HG03280 (cell line): ENCODE measurements at regions not wholly inside any gene's neighbourhood (a gene's known extent, or its start where the extent isn't known, plus 50 kb on each side); places are given as distances from the start of the nearest gene placed in this dataset.
"Not testable (repeated sequence)": the region's sequence is repeated elsewhere in the genome, so short reads cannot be mapped to it uniquely, and the experiment has no call there.

Experiments used
- ATAC-seq: cut with Tn5 transposase; IDR thresholded peaks from one replicate; pipeline ENCODE4 v1.9.1; 2021; ENCODE audit warnings: mild to moderate bottlenecking, moderate library complexity; ENCODE audit not compliant: unreplicated experiment

DNA sequence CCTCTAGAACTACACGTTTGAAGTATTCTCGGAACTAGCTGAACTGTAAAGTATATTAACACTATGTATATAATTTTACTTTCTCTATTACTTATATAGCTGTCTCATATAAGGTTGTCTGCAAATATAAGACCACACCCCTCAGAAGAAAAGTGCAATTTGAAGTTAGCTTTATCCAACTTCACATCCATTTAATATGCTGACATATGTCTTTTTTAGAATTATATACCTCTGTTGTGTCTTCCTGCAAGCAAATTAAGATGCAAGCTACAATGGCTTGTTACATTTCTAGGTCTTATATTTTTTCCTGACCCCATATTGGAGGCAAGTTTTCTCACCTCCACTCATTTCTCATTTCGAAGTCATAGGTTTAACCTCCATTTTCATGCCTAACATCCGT lies 349.0 kb upstream of the AGA start:
- ATAC-seq = no peak

DNA sequence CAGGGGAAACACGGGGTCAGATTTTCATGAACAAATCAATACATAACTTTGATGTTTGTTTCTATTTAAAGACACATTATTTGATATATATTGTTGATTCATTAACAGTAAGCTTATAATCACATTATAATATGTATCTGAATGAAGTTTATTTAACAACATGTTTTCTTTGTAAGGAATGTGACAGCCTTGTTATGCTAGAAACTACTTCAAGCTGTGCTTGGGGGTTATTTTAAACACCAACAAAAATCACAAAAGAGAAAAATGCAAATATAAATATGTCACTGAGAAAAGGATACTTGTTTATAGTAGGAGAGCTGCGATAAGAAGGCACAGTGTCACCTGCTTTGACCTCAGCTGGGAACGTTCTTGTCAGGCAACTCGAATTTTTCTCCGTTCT lies 354.6 kb upstream of the AGA start:
- no peak for ATAC-seq

DNA sequence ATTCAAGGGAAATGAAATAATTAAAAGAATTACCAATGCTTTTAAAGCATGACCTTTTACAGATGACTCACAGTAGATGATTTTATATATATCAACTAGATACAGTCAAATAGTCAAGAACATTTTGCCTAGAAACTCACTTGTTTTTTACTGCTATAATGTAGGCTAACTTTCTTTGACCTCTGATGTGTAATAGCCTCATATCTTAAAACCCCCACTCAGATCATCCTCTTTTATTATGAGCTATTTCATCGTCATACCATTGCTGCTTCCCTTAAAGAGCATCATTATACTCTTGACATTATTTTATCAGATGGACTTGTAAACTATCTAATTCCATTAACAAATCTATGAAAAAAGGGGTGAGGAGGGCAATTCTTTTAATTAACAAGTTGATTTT lies 355.9 kb upstream of the AGA start:
- no peak for ATAC-seq

DNA sequence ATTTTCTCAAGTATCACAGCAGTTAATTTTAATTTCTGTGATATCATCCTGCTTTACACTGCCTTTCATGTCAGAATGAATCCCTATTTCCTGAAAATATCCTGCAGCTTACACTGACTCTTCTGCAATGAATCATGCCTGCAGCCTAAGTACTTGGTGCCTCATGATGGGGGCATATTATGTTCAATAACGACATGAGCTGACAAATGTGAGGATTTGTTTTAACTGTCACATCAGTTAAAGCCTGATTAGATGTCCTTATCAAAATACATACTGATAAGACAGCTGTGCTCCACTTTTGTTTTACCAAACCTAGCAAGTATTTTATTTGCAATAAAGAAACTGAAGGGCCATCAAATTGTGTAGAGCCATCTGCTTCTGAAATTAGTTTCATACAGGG lies 359.9 kb upstream of the AGA start:
- ATAC-seq = no peak

DNA sequence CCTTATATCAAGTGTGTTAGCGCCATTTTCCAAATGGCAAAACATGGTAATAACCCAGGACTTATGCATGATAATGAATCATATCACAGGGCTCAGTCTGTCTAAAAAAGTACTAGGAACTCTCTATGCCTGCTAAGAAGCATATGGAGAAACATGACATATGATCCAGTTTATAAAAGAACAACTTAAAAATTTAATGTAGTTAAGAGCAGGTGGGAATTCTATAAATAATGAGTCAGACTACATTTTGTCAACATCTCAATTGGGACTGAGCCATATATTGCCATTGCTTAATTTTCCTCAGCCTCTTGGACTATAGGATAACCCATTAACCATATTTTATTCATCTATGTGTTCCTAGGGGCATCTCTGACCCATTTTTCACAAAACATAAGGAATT lies 360.4 kb upstream of the AGA start:
- ATAC-seq = no peak

DNA sequence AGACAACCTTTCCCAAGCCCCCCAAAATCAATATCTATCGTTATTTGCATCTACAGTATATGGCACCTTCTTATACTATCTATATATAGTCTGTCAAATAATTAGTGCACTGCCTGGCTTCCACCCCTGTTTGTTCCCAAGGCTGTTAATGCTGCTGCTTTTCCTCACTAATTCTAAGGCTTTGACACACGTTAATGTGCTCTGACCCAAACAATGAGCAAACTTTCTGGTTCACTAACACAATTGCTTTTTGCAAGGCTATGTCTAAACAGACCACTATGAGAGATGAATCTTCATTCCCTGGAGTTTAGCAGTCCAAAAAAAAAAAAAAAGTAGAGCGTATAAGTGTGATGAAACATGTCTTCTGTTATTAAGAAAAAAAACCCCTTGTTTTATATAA lies 360.9 kb upstream of the AGA start:
- ATAC-seq = no peak

DNA sequence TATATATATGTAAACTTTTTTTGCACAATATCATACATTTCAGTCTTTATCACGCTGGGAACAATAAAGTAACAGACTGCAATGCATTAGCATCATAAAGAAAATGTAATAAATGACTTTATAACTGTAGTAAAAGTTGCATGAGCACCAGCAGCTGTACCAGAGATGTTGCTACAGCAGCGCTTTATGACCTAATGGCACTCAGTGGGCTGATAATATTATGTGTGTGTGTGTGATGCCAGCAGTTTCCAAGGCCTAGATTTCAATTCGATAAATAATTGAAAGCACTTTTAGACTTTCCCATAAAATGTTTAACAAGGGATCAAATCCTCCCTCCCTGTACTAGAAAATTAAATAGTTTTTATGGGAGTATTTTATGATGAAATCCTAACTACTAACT lies 367.6 kb upstream of the AGA start:
- ATAC-seq = no peak

DNA sequence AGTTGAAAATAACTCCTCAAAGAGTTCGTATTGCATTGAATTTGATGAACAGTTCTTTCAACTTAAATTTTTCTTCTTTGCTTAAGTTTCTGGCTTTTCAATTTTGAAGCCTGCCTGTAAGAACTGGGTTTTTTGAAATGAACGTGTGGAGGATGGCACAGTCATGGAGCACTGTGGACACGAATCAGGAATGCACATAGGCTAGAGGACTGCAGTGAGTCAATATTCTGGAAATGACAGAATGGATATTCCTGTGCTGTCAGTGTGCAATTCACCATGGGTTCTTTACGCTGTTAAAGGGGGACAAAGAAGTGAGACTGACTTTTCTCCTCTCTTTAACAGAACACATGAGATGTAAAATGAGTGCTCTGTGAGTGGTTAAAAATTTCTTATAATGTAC lies 368.0 kb upstream of the AGA start:
- no peak for ATAC-seq

DNA sequence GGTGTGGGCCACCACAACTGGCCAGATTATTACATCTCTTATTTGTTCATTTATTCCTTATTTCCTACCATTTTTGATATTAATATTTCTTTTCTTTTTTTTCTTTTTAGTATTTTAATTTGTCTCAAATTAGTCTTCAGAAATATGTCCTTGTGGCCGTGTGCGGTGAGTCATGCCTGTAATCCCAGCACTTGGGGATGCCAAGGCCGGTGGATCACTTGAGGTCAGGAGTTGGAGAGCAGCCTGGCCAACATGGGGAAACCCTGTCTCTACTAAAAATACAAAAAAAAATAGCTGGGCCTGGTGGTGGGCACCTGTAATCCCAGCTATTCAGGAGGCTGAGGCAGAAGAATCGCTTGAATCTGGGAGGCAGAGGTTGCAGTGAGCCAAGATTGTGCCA lies 376.2 kb upstream of the AGA start:
- not testable (repeated sequence) for ATAC-seq

DNA sequence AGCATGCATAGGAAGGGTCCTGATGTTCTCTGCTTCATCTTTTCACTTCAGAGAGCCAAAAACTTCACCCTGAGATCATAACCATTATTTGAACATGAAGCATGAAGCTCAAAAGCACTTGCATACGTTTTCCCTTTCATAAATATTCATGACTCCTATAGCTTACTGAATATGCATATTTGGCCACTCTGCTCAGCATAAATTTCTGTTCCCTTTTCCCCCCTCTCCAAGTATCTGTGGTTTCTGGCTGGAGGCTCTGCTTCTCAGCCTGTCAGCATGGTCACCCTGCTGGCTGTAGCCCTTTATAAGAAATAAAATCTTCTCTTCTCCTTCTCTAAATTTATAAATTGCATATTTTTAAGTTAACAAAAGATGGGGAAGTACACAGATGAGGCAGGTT lies 384.7 kb upstream of the AGA start:
- no peak for ATAC-seq

DNA sequence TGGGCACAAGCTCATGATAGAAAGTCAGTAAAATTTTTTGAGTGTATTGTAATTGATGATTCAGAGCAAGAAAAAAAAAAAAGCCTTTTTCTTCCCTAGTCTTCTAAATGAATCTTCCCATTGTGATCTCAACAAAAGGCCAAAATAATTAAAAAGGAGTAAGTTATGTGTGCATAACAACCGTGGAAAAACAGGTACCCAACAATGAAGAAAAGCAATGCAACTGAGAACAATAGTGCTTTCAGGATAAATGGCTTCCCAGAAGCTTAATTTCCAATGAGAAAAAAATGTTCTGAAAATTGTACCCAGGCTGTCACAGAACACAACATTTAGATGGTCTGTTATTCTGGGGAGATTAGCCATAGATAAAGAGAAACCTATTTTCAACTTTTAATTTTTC lies 399.0 kb upstream of the AGA start:
- ATAC-seq = no peak

DNA sequence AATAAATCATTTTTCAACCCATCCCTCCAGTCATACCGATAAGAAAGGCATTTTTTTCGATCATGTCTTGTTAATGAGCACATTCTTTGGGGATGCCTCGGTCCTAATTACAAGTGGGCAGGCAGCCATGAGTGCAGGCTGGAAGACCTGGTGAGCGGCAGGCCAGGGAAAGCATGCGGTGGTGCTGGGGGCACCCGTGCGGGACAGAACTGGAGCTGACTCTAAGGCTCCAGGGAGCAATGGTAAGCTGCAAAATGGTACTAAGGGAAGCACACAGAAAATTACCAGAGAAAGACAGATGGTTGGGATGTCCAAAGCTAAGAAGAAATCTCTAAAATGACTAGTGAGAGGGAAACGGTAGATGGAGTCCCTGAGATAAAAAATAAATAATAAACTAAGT lies 411.0 kb upstream of the AGA start:
- ATAC-seq = no peak

DNA sequence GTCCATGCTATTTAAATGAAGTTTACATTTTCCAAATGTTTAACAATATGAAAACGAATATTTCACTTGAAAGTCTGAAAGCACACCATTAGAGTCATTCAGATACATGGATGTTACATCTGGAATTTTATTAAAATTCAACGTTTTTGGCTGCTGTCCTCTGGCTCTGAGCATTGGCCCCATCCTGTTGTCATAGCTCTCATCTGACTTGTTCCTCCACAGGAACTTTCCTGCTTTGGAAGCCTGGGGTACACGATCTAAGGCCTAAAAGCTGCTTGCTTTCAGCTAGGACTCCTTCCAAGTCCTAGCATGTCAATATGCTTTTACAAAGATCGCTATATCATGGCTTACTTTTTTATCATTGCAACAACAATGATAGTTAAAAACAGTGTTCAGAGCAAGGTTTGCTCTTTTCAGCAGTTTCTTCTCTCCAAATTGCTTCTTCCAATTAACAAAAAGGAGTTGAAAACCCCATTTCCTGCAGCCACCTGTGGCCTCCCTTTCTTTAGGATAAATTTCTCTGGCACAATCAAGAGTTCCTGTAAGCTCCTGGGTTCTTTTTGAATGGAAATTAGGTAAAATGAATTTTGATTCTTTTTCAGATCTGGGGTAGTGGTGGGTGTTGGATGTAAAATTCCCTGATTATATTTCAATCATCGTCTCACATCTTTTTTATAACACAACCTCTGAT lies 413.4 kb upstream of the AGA start:
- no peak for ATAC-seq

DNA sequence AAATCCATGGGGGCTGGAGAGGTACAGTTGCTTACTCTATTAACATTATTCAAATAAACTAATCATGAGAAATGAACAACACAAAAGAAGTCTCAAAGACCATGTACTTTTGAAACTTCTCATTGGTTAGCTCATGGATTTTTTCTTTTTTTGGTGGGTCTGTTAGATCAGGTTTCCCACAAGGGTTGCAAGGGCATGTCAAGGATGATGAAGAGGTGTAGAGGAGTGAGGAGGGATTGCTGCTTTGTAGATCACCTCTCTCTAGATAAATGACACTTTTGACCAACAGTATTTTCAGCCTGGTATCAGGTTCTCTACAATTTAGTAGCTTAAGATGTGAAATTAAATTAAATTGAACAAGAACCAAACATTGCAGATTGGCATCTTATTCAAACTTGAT lies 417.9 kb upstream of the AGA start:
- ATAC-seq = no peak

DNA sequence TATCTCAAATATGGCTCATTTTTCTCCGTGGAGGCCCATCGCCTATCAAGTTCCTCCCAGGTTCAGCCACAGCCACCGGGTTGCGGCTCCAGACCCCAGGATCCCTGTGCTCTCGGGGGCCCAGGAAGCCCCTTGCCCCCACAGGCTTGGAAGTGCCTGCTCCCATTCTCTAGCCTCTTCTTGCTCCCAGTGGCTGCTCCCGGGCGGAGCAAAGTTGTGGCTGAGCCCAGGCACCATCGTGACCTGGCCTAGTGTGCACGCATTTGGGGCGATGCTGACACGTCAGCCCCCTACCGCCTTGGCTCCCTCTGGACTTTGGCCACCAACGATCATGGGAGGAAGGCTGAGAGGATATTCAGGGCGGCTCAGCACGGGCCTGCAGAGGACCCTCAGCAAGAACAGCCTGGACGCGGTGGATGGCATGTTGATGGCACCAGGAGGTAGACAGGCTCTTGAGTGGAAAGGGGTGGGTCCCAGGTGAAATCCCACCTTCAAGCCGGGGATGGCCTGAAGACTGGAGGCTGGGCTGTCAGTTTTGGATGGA lies 419.4 kb upstream of the AGA start:
- no peak for ATAC-seq

DNA sequence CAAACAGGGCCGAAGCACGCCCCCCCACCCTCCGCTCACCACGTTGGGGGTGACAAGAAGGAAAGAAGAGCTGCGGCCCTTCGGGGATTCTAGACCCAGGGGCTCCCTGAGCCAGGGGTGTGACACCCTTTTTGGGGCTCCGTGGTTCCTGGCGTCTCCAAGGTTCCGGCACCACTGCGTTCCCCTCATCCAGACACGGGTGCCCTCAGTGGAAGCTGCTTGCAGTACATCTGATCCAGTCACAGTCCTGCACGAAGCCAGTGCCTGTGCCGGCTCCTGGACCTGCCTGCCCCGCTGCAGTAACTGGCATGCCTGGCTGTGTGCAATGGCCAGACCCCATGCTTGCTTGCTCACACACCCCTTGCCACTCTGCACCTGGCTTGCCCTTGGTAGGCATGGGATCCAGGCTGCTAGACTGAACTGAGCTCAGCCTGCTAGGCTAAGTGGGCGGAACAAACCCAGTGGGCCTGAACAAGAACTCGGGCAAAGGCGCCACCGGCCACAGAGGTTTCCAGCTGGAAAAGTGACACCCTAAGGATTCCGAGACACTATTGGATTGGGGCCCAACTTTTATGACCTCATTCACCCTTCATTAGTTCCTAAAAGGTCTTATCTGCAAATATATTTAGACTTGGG lies 420.4 kb upstream of the AGA start:
- no peak for ATAC-seq

DNA sequence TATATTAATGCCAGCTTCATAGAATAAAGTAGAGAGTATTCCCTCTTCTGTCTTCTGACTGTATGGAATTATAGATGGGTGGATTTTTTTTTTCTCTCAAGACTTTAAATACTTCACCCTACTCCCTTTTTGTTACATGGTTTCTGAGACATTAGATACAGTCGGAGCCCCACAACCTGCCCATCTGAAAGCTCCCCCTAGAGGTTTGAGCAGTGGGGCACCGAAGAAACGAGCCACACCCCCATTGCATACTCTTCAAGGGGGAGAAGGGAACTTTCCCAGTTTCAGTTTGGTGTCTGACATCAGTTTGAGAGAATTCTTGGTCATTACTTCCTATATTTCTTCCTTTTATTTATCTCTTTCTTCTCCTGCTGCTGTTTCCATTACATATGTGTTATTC lies 437.6 kb upstream of the AGA start:
- no peak for ATAC-seq

DNA sequence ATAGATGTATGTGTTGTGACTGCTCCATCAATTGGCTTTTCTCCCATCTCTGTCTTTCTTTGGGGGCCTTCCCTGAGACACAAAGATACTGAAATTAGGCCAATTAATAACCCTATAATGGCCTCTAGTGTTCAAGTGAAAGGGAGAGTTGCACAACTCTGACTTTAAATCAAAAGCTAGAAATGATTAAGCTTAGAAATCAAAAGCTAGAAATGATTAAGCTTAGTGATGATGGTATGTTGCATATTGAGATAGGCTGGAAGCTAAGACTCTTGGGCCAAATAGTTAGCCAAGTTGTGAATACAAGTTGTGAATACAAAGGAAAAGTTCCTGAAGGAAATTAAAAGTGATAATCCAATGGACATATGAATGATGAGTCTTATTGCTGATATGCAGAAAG lies 452.9 kb upstream of the AGA start:
- ATAC-seq = no peak

DNA sequence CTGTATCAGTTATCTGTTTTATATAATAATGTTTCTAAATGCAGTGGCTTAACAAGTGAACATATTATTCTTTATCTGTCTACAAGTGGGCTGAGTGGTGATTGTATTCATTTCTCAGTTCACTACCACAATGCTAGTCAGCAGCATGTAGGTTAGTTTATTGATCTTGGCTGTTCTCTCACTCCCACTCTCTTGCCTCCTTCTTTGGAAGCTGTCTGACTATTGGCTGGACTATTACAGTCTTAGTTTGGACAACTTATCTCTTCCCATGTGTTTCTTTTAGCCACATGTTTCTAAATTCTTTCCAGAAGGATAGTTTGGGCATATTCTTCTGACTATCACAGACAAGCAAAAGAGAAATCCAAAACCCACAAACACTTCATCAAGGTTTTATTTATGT lies 459.5 kb upstream of the AGA start:
- ATAC-seq = no peak

DNA sequence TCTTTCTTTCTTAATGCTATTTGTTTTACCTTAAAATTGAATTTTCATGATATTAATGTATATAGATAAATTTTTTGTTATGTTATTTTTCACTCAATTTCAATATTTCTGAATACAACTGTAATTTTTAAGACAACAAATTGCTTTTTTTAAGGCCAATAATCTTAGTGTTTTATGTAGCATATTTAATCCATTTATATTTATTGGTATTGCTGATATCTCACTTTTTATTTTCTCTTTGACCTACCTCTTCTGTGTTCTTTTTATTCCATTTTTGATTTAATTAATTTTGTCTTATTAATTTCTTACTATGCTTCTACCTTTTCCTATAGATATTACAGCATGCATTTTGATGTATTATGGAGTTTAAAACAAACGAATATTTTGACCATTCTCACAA lies 460.1 kb upstream of the AGA start:
- no peak for ATAC-seq

DNA sequence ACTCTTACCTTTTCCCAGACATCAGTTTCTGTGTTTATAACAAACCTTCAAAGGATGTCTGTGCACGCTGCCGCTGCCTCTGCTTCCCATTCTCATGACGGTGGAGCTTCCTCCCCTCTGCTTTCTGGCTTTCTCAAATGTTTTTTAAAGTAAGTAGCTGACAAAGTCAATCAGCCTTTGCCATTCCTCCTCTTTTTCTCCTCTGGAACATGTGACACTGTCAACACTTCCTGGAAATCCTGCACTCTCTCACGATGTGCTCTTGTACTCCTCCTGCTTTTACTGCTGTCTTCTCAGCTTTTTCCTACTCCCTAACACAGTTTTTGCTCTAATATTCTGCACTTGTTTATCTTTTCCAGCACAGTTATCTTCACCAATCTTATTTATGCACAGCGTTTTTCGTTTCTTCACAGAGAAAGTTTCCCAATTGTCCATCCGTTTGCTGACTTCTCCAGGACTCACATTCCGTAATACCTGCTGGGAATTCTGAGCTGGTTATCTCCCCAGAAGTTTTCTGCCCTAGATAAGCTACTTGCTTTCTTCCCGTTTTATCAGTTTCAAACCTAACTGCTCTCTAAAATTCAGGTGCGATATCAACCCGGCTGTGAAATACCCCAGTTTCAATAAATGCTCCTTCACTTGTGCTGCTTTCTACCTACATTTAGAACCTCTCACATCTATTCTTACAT lies 465.6 kb upstream of the AGA start:
- ATAC-seq = no peak

DNA sequence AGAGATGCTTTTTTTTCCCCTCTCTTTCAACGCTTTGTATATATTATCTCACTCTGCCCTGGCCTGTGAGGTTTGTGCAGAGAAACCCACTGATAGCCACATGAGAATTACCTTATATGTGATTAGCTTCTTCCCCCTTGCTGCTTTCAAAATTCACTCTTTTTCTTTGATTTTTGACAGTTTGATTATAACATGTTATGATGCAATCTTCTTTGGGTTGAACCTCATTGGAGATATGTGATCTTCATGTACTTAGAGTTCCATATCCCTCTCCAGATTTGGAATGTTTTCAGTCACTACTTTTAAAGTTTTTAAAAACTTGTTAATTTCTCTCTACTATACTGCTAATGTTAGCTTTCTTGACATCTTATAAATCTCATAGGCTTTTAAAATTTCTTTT lies 479.5 kb upstream of the AGA start:
- ATAC-seq = no peak
